Stomach (tissue), 4 donors: ENCODE measurements at regions not wholly inside any gene's neighbourhood (a gene's known extent, or its start where the extent isn't known, plus 50 kb on each side); places are given as distances from the start of the nearest gene placed in this dataset.

Experiments used
- POLR2A ChIP-seq, 4 donors: fragments of 450-650 bp; IDR thresholded peaks; one replicate each; pipeline ENCODE4 v1.6.1; 2016; ENCODE audit warnings: antibody characterized with exemption in 4 of 4, control low read depth in 2 of 4, mild to moderate bottlenecking in 1 of 4, moderate library complexity in 1 of 4
- POLR2AphosphoS5 ChIP-seq, 3 donors: sonication (generic); formaldehyde crosslinking; IDR thresholded peaks; one replicate each; pipeline ENCODE4 v1.6.1; 2016; ENCODE audit warnings: antibody characterized with exemption in 3 of 3

DNA sequence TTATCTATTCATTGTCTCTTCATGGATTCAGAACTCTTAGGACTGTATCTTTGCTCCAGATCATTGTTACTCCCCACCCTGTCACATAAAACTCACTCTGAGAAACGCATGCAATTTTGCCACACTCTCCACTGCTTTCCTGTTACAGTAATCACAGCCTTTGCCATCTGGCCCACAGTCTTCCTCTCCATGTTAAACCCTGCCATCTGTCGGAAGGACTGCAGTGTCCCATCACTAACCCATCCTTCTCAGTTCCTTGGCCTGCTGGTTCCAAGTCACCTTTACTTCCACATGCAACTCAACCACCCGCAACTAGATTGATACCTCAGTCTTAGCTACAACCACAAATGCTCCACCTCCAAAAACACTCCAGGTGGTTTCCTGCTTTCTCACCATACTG, 308.7 kb upstream of the FAM241A start:
- TF ChIP-seq POLR2AphosphoS5 (IDR thresholded peaks at IDR 0.05) (no peak), POLR2A (IDR thresholded peaks at IDR 0.05) (no peak)
